GM19035 (cell line): ENCODE measurements at regions not wholly inside any gene's neighbourhood (a gene's known extent, or its start where the extent isn't known, plus 50 kb on each side); places are given as distances from the start of the nearest gene placed in this dataset.
"Not testable (repeated sequence)": the region's sequence is repeated elsewhere in the genome, so short reads cannot be mapped to it uniquely, and the experiment has no call there.

ENCODE experiments used
- ATAC-seq: cut with Tn5 transposase; IDR thresholded peaks from one replicate; pipeline ENCODE4 v1.9.1; 2021; ENCODE audit not compliant: unreplicated experiment

- ATAC-seq: no peak
These were observed 68.6 kb upstream of the KMT2C start for GRCh38 chr7:152504367-152504766.

GRCh38 chr7:152502813-152503790 lies 67.3 kb upstream of the KMT2C start:
- no peak for ATAC-seq

- ATAC-seq: no peak
These were observed 65.7 kb upstream of the KMT2C start for GRCh38 chr7:152501506-152501905.

- ATAC-seq: not testable (repeated sequence)
These were observed 64.2 kb upstream of the KMT2C start for GRCh38 chr7:152499969-152500368.

GRCh38 chr7:152495867-152496266 lies 60.1 kb upstream of the KMT2C start:
- ATAC-seq: no peak

GRCh38 chr7:152492952-152493351 lies 57.1 kb upstream of the KMT2C start:
- ATAC-seq: no peak

- ATAC-seq: no peak
These were observed 53.2 kb upstream of the KMT2C start for GRCh38 chr7:152489044-152489443.

- ATAC-seq: no peak
These were observed 51.2 kb upstream of the KMT2C start for GRCh38 chr7:152486968-152487367.

GRCh38 chr7:152485826-152486225 lies 50.0 kb upstream of the KMT2C start:
- no peak for ATAC-seq
